GM13977 (cell line): ENCODE measurements at regions not wholly inside any gene's neighbourhood (a gene's known extent, or its start where the extent isn't known, plus 50 kb on each side); places are given as distances from the start of the nearest gene placed in this dataset.

ENCODE experiments used
- DNase-seq: peaks from one replicate; pipeline ENCODE4 v3.0.0; 2012; ENCODE audit warnings: low spot score
- CTCF ChIP-seq: IDR thresholded peaks from 2 replicates; pipeline ENCODE4 v1.5.1; 2012; ENCODE audit warnings: mild to moderate bottlenecking, control low read depth; ENCODE audit not compliant: insufficient read depth; ENCODE audit errors: extremely low read depth, missing control alignments
- in situ Hi-C: fragments of 300-500 bp; cut with MboI; formaldehyde crosslinking; loops from one replicate; pipeline ENCODE4 v1.12.0; 2022; ENCODE audit warnings: low sequenced_read_pairs, low pct_unique_long_range_greater_than_20kb, mixed read lengths, inconsistent platforms; ENCODE audit not compliant: unreplicated experiment

GRCh38 chr10:61183967-61184366 lies 240.0 kb upstream of the RHOBTB1 start:
- no peak for DNase-seq
- TF ChIP-seq CTCF = no peak
- in situ Hi-C loops = no loop called here

- DNase-seq = no peak
- TF ChIP-seq CTCF = no peak
- in situ Hi-C loops = no loop called here
Observed at GRCh38 chr10:61181832-61182231, 237.8 kb upstream of the RHOBTB1 start.

GRCh38 chr10:61179771-61180170 lies 235.8 kb upstream of the RHOBTB1 start:
- in situ Hi-C loops = no loop called here
- DNase-seq = no peak
- TF ChIP-seq CTCF = no peak

- TF ChIP-seq CTCF = no peak
- in situ Hi-C loops = no loop called here
- no peak for DNase-seq
Observed at GRCh38 chr10:61176424-61176823, 232.4 kb upstream of the RHOBTB1 start.

- no peak for TF ChIP-seq CTCF
- no peak for DNase-seq
- in situ Hi-C loops = no loop called here
Observed at GRCh38 chr10:61175316-61175715, 231.3 kb upstream of the RHOBTB1 start.

GRCh38 chr10:61173450-61173849 lies 229.5 kb upstream of the RHOBTB1 start:
- TF ChIP-seq CTCF = no peak
- in situ Hi-C loops = no loop called here
- no peak for DNase-seq
